ENCODE measurements at regions not wholly inside any gene's neighbourhood (a gene's known extent, or its start where the extent isn't known, plus 50 kb on each side); places are given as distances from the start of the nearest gene placed in this dataset.

GRCh38 chr12:16415155-16415554 lies 67.7 kb downstream of the MGST1 start:
- CTCF ChIA-PET = no interaction called here
- no peak for DNase-seq (ENCODE audit: low spot score)
- POLR2A ChIA-PET (ENCODE audit: low non-redundant PET) = no interaction called here

GRCh38 chr12:16417058-16417457 lies 69.6 kb downstream of the MGST1 start:
- H3K27ac ChIP-seq = no peak overlapping the region
- POLR2A ChIA-PET (ENCODE audit: low non-redundant PET) = no interaction called here
- CTCF ChIA-PET = no interaction called here
- TF ChIP-seq CTCF (conservative IDR thresholded peaks at IDR 0.05; ENCODE audit: low read depth) = no peak
- DNase-seq (ENCODE audit: low spot score) = no peak

More at GRCh38 chr12:16415155-16415554, 67.7 kb downstream of the MGST1 start:
- no peak for TF ChIP-seq CTCF (conservative IDR thresholded peaks at IDR 0.05; ENCODE audit: low read depth)
- H3K27ac ChIP-seq = no peak overlapping the region

GRCh38 chr12:16421806-16422205 lies 74.4 kb downstream of the MGST1 start:
- H3K27ac ChIP-seq = no peak overlapping the region
- CTCF ChIA-PET = no interaction called here
- POLR2A ChIA-PET (ENCODE audit: low non-redundant PET) = no interaction called here
- TF ChIP-seq CTCF (conservative IDR thresholded peaks at IDR 0.05; ENCODE audit: low read depth) = no peak
- DNase-seq (ENCODE audit: low spot score) = no peak

GRCh38 chr12:16424531-16424930 lies 77.1 kb downstream of the MGST1 start:
- ChIA-PET CTCF (interaction anchor here (0.6 kb wide), 1 partner anchor 233 kb away, joined by 4 read pairs; no protein-coding TSS in a partner anchor), POLR2A (ENCODE audit: low non-redundant PET) (no interaction called here)
- no peak for TF ChIP-seq CTCF (conservative IDR thresholded peaks at IDR 0.05; ENCODE audit: low read depth)
- no peak overlapping the region for H3K27ac ChIP-seq
- DNase-seq (ENCODE audit: low spot score) = no peak

GRCh38 chr12:16435875-16436554 lies 88.6 kb downstream of the MGST1 start:
- no peak for DNase-seq (ENCODE audit: low spot score)
- H3K27ac ChIP-seq = no peak overlapping the region
- CTCF ChIA-PET = interaction anchor here (0.7 kb wide), 1 partner anchor 125 kb away, joined by 3 read pairs; no protein-coding TSS in a partner anchor
- no peak for TF ChIP-seq CTCF (conservative IDR thresholded peaks at IDR 0.05; ENCODE audit: low read depth)
- POLR2A ChIA-PET (ENCODE audit: low non-redundant PET) = no interaction called here

- H3K27ac ChIP-seq = no peak overlapping the region
- TF ChIP-seq CTCF (conservative IDR thresholded peaks at IDR 0.05; ENCODE audit: low read depth) = no peak
- ChIA-PET CTCF (no interaction called here), POLR2A (ENCODE audit: low non-redundant PET) (no interaction called here)
- no peak for DNase-seq (ENCODE audit: low spot score)
Measured at GRCh38 chr12:16437281-16437816, 89.9 kb downstream of the MGST1 start.

Measured in RWPE1 (cell line).